ENCODE measurements at regions not wholly inside any gene's neighbourhood (a gene's known extent, or its start where the extent isn't known, plus 50 kb on each side); places are given as distances from the start of the nearest gene placed in this dataset.

- H3K27me3 ChIP-seq (ENCODE audit: insufficient read depth, low read length) = no peaks in the 10 kb centered on the region
- H3K14ac ChIP-seq (ENCODE audit: insufficient read depth, low read length) = no peak overlapping the region
- no peak for TF ChIP-seq CTCF (conservative IDR thresholded peaks at IDR 0.05)
- H3K9me3 ChIP-seq (ENCODE audit: control insufficient read depth, low read depth, low read length) = no peaks in the 10 kb centered on the region
- no peaks in the 10 kb centered on the region for H3K4me1 ChIP-seq (ENCODE audit: insufficient read depth, low read length)
- H3K79me2 ChIP-seq (ENCODE audit: insufficient read depth, low read length) = no peaks in the 10 kb centered on the region
- H3K56ac ChIP-seq (ENCODE audit: insufficient read length, low read depth, low read length) = no peak overlapping the region
- no peak overlapping the region for H3K23ac ChIP-seq (ENCODE audit: insufficient read length, low read depth, low read length)
- no peak overlapping the region for H3K18ac ChIP-seq (ENCODE audit: insufficient read length, low read depth, low read length)
- DNase-seq = no peak
- H3K4ac ChIP-seq (ENCODE audit: low read depth, low read length) = no peak overlapping the region
- H4K5ac ChIP-seq (ENCODE audit: insufficient read length, low read depth, low read length) = no peak overlapping the region
- H3K4me2 ChIP-seq (ENCODE audit: insufficient read depth, insufficient read length, low read length) = no peak overlapping the region
- Mint-ChIP-seq H3K4me1 (no peaks in the 10 kb centered on the region), H3K36me3 (ENCODE audit: insufficient read depth in 1 of 3, low read depth in 3 of 3) (peaks cover 4 to 11% (median 4%) of the 10 kb centered on the region in 3 experiments; a peak in 4 of 7 replicates), H3K4me3 (no peak overlapping the region), H3K27ac (no peak overlapping the region), H3K9me3 (peaks cover 15 to 24% of the 10 kb centered on the region in 2 experiments; a peak in 4 of 5 replicates), H3K27me3 (ENCODE audit: low read depth) (no peaks in the 10 kb centered on the region)
- H2BK12ac ChIP-seq (ENCODE audit: insufficient read length, low read depth, low read length) = no peak overlapping the region
- H2AFZ ChIP-seq (ENCODE audit: low read length) = no peak overlapping the region
- no peaks in the 10 kb centered on the region for H4K20me1 ChIP-seq (ENCODE audit: control insufficient read depth, insufficient read depth, insufficient read length)
- H2BK5ac ChIP-seq (ENCODE audit: insufficient read length, low read length) = no peak overlapping the region
- no peak overlapping the region for H3K27ac ChIP-seq (ENCODE audit: insufficient read length, low read depth, low read length)
- H3T11ph ChIP-seq (ENCODE audit: low read length) = no peak overlapping the region
- no peak overlapping the region for H2AK5ac ChIP-seq (ENCODE audit: insufficient read length, low read length)
- H4K91ac ChIP-seq (ENCODE audit: insufficient read length, low read depth, low read length) = no peak overlapping the region
- no peaks in the 10 kb centered on the region for H3K79me1 ChIP-seq (ENCODE audit: insufficient read depth, low read depth, low read length, poor library complexity, severe bottlenecking)
- no peak overlapping the region for H2BK120ac ChIP-seq (ENCODE audit: low read depth, low read length, poor library complexity, severe bottlenecking)
- no peak overlapping the region for H4K8ac ChIP-seq (replicated peaks; ENCODE audit: insufficient read length, low read depth, low read length)
- no peak overlapping the region for H3K9ac ChIP-seq (ENCODE audit: extremely low read depth, insufficient read length, low read length)
- H2BK20ac ChIP-seq (ENCODE audit: low read depth, low read length, poor library complexity, severe bottlenecking) = no peak overlapping the region
- no peaks in the 10 kb centered on the region for H3K23me2 ChIP-seq (ENCODE audit: insufficient read length, low read depth, low read length, poor library complexity, severe bottlenecking)
- no peak overlapping the region for H2BK15ac ChIP-seq (ENCODE audit: low read depth, low read length)
Measured at GRCh38 chr9:118238139-118238538, 533.9 kb downstream of the TLR4 start.

Data from H9 (cell line).